H1 (cell line): ENCODE measurements at regions not wholly inside any gene's neighbourhood (a gene's known extent, or its start where the extent isn't known, plus 50 kb on each side); places are given as distances from the start of the nearest gene placed in this dataset.

Source experiments
- CTCF ChIA-PET: fragments of 300-600 bp; sonication (Branson Sonifier 250); formaldehyde crosslinking; loops from one replicate; lab custom pipeline; 2021; ENCODE audit not compliant: partially characterized antibody; lab: Charles Lee
- POLR2A ChIA-PET: fragments of 300-600 bp; sonication (Branson Sonifier 250); formaldehyde crosslinking; loops from one replicate; lab custom pipeline; 2021; ENCODE audit warnings: inconsistent platforms; ENCODE audit not compliant: partially characterized antibody; lab: Charles Lee
- DNase-seq, 2 experiments: peaks; one replicate each; pipeline versions ENCODE4 v3.0.0 to v3.0.0-alpha.2; 2010 to 2022; ENCODE audit warnings: low spot score in 2 of 2, low read depth in 1 of 2, mixed read lengths in 1 of 2
- FAIRE-seq: peaks from 2 replicates; lab custom pipeline; 2011; peaks lifted over from hg19 to GRCh38; lab: Jason Lieb, UNC
- H2AFZ ChIP-seq: 2 replicates; pipeline ENCODE4 v1.8.1; 2012; ENCODE audit warnings: low read length, inconsistent platforms
- H2AK5ac ChIP-seq: 2 replicates; pipeline ENCODE4 v1.6.1; 2013; ENCODE audit warnings: low read depth, low read length
- H2BK120ac ChIP-seq: replicated peaks from 2 replicates; pipeline ENCODE3; 2013; ENCODE audit warnings: low read depth, low read length, inconsistent platforms
- H2BK12ac ChIP-seq: 2 replicates; pipeline ENCODE4 v1.6.1; 2013; ENCODE audit warnings: low read depth, low read length
- H2BK15ac ChIP-seq: 2 replicates; pipeline ENCODE4 v1.6.1; 2013; ENCODE audit warnings: low read length
- H2BK20ac ChIP-seq: 2 replicates; pipeline ENCODE4 v1.6.1; 2013; ENCODE audit warnings: low read length
- H2BK5ac ChIP-seq: 2 replicates; pipeline ENCODE4 v1.6.1; 2013; ENCODE audit warnings: low read depth, low read length
- H3K14ac ChIP-seq: 2 replicates; pipeline ENCODE4 v1.6.1; 2013; ENCODE audit warnings: inconsistent platforms; ENCODE audit not compliant: insufficient read length
- H3K18ac ChIP-seq: 2 replicates; pipeline ENCODE4 v1.6.1; 2013; ENCODE audit warnings: low read length; ENCODE audit errors: extremely low read depth
- H3K23ac ChIP-seq: 2 replicates; pipeline ENCODE4 v1.6.1; 2013; ENCODE audit warnings: inconsistent platforms; ENCODE audit not compliant: insufficient read length
- H3K23me2 ChIP-seq: 2 replicates; pipeline ENCODE4 v1.6.1; 2013; ENCODE audit warnings: low read depth, low read length
- H3K27ac ChIP-seq: 2 replicates; pipeline ENCODE4 v1.6.1; 2011; ENCODE audit warnings: low read depth, low read length, inconsistent platforms
- H3K27me3 ChIP-seq, 4 experiments: replicated peaks in 1 of 4; 1 replicate in 1 of 4; 2 replicates in 3 of 4; pipeline versions ENCODE4 v1.6.1 to v1.8.1; 2011 to 2013; ENCODE audit warnings: low read length in 3 of 4, mild to moderate bottlenecking in 3 of 4, inconsistent platforms in 2 of 4, mixed read lengths in 2 of 4, moderate library complexity in 1 of 4; ENCODE audit not compliant: control insufficient read depth in 3 of 4, insufficient read depth in 3 of 4; ENCODE audit errors: extremely low read depth in 1 of 4
- H3K36me3 ChIP-seq, 4 experiments: 2 replicates each; pipeline versions ENCODE4 v1.6.1 to v1.8.1; 2011 to 2013; ENCODE audit warnings: mild to moderate bottlenecking in 4 of 4, low read length in 3 of 4, moderate library complexity in 2 of 4, control low read depth in 1 of 4, inconsistent platforms in 1 of 4; ENCODE audit not compliant: insufficient read depth in 4 of 4, control insufficient read depth in 2 of 4
- H3K4ac ChIP-seq: replicated peaks from 2 replicates; pipeline ENCODE3; 2013; ENCODE audit warnings: low read length, low read depth, mixed read lengths, inconsistent platforms; ENCODE audit not compliant: insufficient read length
- H3K4me1 ChIP-seq, 4 experiments: replicated peaks in 1 of 4; 1 replicate in 1 of 4; 2 replicates in 3 of 4; pipeline versions ENCODE4 v1.6.1 to v1.8.1; 2011 to 2013; ENCODE audit warnings: low read length in 3 of 4, inconsistent platforms in 2 of 4, mixed read lengths in 1 of 4; ENCODE audit not compliant: insufficient read depth in 4 of 4, control insufficient read depth in 3 of 4
- H3K4me2 ChIP-seq, 2 experiments: 2 replicates each; pipeline versions ENCODE4 v1.6.1 to v1.8.1; 2011 to 2013; ENCODE audit warnings: low read depth in 2 of 2, low read length in 2 of 2, control low read depth in 1 of 2, inconsistent platforms in 1 of 2, mild to moderate bottlenecking in 1 of 2; ENCODE audit not compliant: insufficient read depth in 1 of 2
- H3K4me3 ChIP-seq, 4 experiments: fragments of 200-600, 300-600 bp in 1 of 4; sonication (generic), shearing (Covaris generic), sonication (Bioruptor Twin) in 1 of 4; 2 replicates each; pipeline versions ENCODE4 v1.5.1 to v1.8.1; 2011 to 2016; ENCODE audit warnings: low read length in 4 of 4, low read depth in 3 of 4, control low read depth in 2 of 4, inconsistent platforms in 2 of 4, mild to moderate bottlenecking in 2 of 4, mixed read lengths in 1 of 4, moderate library complexity in 1 of 4; ENCODE audit not compliant: insufficient read depth in 2 of 4; ENCODE audit errors: extremely low read depth in 1 of 4
- H3K56ac ChIP-seq: replicated peaks from 2 replicates; pipeline ENCODE3; 2013; ENCODE audit warnings: low read depth, mild to moderate bottlenecking, mixed read lengths, low read length, inconsistent platforms; ENCODE audit not compliant: insufficient read length
- H3K79me1 ChIP-seq: 2 replicates; pipeline ENCODE4 v1.6.1; 2013; ENCODE audit warnings: low read depth, low read length, control low read depth
- H3K79me2 ChIP-seq, 2 experiments: 2 replicates each; pipeline versions ENCODE4 v1.6.1 to v1.8.1; 2012 to 2013; ENCODE audit warnings: low read length in 2 of 2, mild to moderate bottlenecking in 2 of 2, inconsistent platforms in 1 of 2; ENCODE audit not compliant: insufficient read depth in 2 of 2, control insufficient read depth in 1 of 2
- H3K9ac ChIP-seq, 4 experiments: replicated peaks in 1 of 4; 1 replicate in 1 of 4; 2 replicates in 3 of 4; pipeline versions ENCODE4 v1.6.1 to v1.8.1; 2011 to 2013; ENCODE audit warnings: low read depth in 3 of 4, low read length in 3 of 4, control low read depth in 2 of 4, mild to moderate bottlenecking in 2 of 4, moderate library complexity in 2 of 4, inconsistent platforms in 1 of 4; ENCODE audit errors: extremely low read depth in 1 of 4
- H3K9me3 ChIP-seq, 2 experiments: 2 replicates each; pipeline versions ENCODE4 v1.6.1 to v1.8.1; 2012 to 2013; ENCODE audit warnings: mild to moderate bottlenecking in 2 of 2, moderate library complexity in 2 of 2, control low read depth in 1 of 2, inconsistent platforms in 1 of 2, low read depth in 1 of 2, low read length in 1 of 2, mixed read lengths in 1 of 2; ENCODE audit not compliant: insufficient read depth in 2 of 2
- H4K20me1 ChIP-seq, 2 experiments: replicated peaks in 1 of 2; 2 replicates each; pipeline versions ENCODE3 to v1.8.1; 2011 to 2013; ENCODE audit warnings: inconsistent platforms in 2 of 2, low read length in 2 of 2, mild to moderate bottlenecking in 1 of 2; ENCODE audit not compliant: insufficient read depth in 2 of 2, control insufficient read depth in 1 of 2
- H4K5ac ChIP-seq: 2 replicates; pipeline ENCODE4 v1.6.1; 2013; ENCODE audit warnings: low read length, low read depth, mixed read lengths, inconsistent platforms; ENCODE audit not compliant: insufficient read length
- H4K8ac ChIP-seq: 2 replicates; pipeline ENCODE4 v1.8.0; 2013; ENCODE audit warnings: mild to moderate bottlenecking, moderate library complexity, low read length, inconsistent platforms; ENCODE audit not compliant: insufficient read depth; ENCODE audit errors: extremely low read depth
- H4K91ac ChIP-seq: replicated peaks from 2 replicates; pipeline ENCODE3; 2013; ENCODE audit warnings: low read length, mixed read lengths, inconsistent platforms; ENCODE audit not compliant: insufficient read length
- CBX5 ChIP-seq: fragments of 300-800, 300-1000 bp; sonication (generic); IDR thresholded peaks from 2 replicates; pipeline ENCODE4 v1.7.1; 2016; ENCODE audit warnings: antibody characterized with exemption, low read length, low read depth
- JUND ChIP-seq: IDR thresholded peaks from 2 replicates; pipeline ENCODE4 v1.6.1; 2011; ENCODE audit warnings: mild to moderate bottlenecking, improper control_type of control experiment, low read length
- KDM1A ChIP-seq: fragments of 200-600, 300-600 bp; sonication (generic); IDR thresholded peaks from 2 replicates; pipeline ENCODE4 v1.7.1; 2016; ENCODE audit warnings: mild to moderate bottlenecking, low read length, borderline replicate concordance
- KDM4A ChIP-seq: IDR thresholded peaks from one replicate; pipeline ENCODE4 v1.7.1; 2012; ENCODE audit warnings: low read depth, mild to moderate bottlenecking, moderate library complexity, low read length, inconsistent platforms; ENCODE audit not compliant: severe bottlenecking
- NRF1 ChIP-seq: IDR thresholded peaks from 2 replicates; pipeline ENCODE4 v1.6.1; 2011; ENCODE audit warnings: mild to moderate bottlenecking, low read depth, low read length, improper control_type of control experiment
- RNF2 ChIP-seq: fragments of 200-900, 300-1000 bp; sonication (generic); IDR thresholded peaks from 2 replicates; pipeline ENCODE4 v1.7.1; 2016; ENCODE audit warnings: borderline replicate concordance, low read depth, mild to moderate bottlenecking, antibody characterized with exemption, low read length; ENCODE audit not compliant: poor library complexity, severe bottlenecking; ENCODE audit errors: missing control alignments
- SAP30 ChIP-seq: fragments of 300-600 bp; sonication (generic); IDR thresholded peaks from 2 replicates; pipeline ENCODE4 v1.7.1; 2012; ENCODE audit warnings: low read length, moderate library complexity, mild to moderate bottlenecking, inconsistent platforms; ENCODE audit not compliant: insufficient read depth, insufficient replicate concordance
- SIRT6 ChIP-seq: IDR thresholded peaks from one replicate; pipeline ENCODE4 v1.7.1; 2012; ENCODE audit warnings: low read length, inconsistent platforms
- SIX5 ChIP-seq: IDR thresholded peaks from 2 replicates; pipeline ENCODE4 v1.6.1; 2011; ENCODE audit warnings: mild to moderate bottlenecking, low read depth, low read length
- TAF1 ChIP-seq: IDR thresholded peaks from 2 replicates; pipeline ENCODE4 v1.6.1; 2011; ENCODE audit warnings: mild to moderate bottlenecking, low read depth, low read length
- TCF12 ChIP-seq: IDR thresholded peaks from 2 replicates; pipeline ENCODE4 v1.6.1; 2011; ENCODE audit warnings: low read depth, mild to moderate bottlenecking, low read length
- TEAD4 ChIP-seq: IDR thresholded peaks from 2 replicates; pipeline ENCODE4 v1.6.1; 2012; ENCODE audit warnings: low read depth, low read length, inconsistent platforms, mixed read lengths
- USF2 ChIP-seq: IDR thresholded peaks from 2 replicates; pipeline ENCODE4 v1.6.1; 2011; ENCODE audit warnings: low read length, improper control_type of control experiment
- WGBS, 2 experiments: shearing (Covaris generic) in 1 of 2; methylation state at CpG; one replicate each; pipeline versions ENCODE4 v1.1.6 to v1.1.7; 2013 to 2015; ENCODE audit warnings: low lambda C conversion rate in 2 of 2, mixed read lengths in 2 of 2, inconsistent platforms in 1 of 2, low coverage in 1 of 2, missing lambda C conversion rate in 1 of 2; ENCODE audit not compliant: insufficient replicate concordance in 2 of 2, insufficient coverage in 1 of 2, insufficient read length in 1 of 2; ENCODE audit errors: extremely low coverage in 1 of 2, missing lambda C conversion rate in 1 of 2; 5-methylcytosine and 5-hydroxymethylcytosine counted together

- Histone ChIP-seq H3K4ac (no peak overlapping the region), H2BK15ac (no peak overlapping the region), H3K18ac (no peak overlapping the region), H2AFZ (no peak overlapping the region), H4K20me1 (no peaks in the 10 kb centered on the region), H2BK120ac (no peak overlapping the region), H3K14ac (no peak overlapping the region), H3K9me3 (no peaks in the 10 kb centered on the region), H2BK20ac (no peak overlapping the region), H3K4me3 (no peak overlapping the region), H3K9ac (no peak overlapping the region), H4K5ac (no peak overlapping the region), H3K79me2 (no peaks in the 10 kb centered on the region), H2AK5ac (no peak overlapping the region), H4K8ac (no peak overlapping the region), H3K36me3 (no peaks in the 10 kb centered on the region), H3K23ac (no peak overlapping the region), H2BK12ac (no peak overlapping the region), H3K27me3 (no peaks in the 10 kb centered on the region), H2BK5ac (no peak overlapping the region), H3K27ac (no peak overlapping the region), H4K91ac (no peak overlapping the region), H3K4me2 (no peak overlapping the region), H3K23me2 (no peaks in the 10 kb centered on the region), H3K4me1 (no peaks in the 10 kb centered on the region), H3K79me1 (no peaks in the 10 kb centered on the region), H3K56ac (no peak overlapping the region)
- ChIA-PET POLR2A (no interaction called here), CTCF (interaction anchor here (0.6 to 9.1 kb wide), 7 partner anchors 9 to 543 kb away, joined by 3 to 119 read pairs (median 8); partner anchors contain the start of gene ICE1)
- TF ChIP-seq USF2: no peak
- TF ChIP-seq JUND: no peak
- TF ChIP-seq TCF12: no peak
- no peak for TF ChIP-seq KDM4A
- TF ChIP-seq RNF2: no peak
- no peak for TF ChIP-seq NRF1
- no peak for TF ChIP-seq SIRT6
- TF ChIP-seq SIX5: no peak
- TF ChIP-seq SAP30: no peak
- TF ChIP-seq TAF1: no peak
- no peak for TF ChIP-seq CBX5
- TF ChIP-seq KDM1A: no peak
- TF ChIP-seq TEAD4: no peak
- no peak for DNase-seq
- no peak for FAIRE-seq
- WGBS, 2 experiments: 96% methylated on average over 6 of the region's 6 CpGs; no CpG with 5 or more reads in 1 of the 2 experiments
These were observed 262.6 kb upstream of the ADAMTS16 start for GRCh38 chr5:4877579-4877978.
